ENCODE measurements at regions not wholly inside any gene's neighbourhood (a gene's known extent, or its start where the extent isn't known, plus 50 kb on each side); places are given as distances from the start of the nearest gene placed in this dataset.

- TF ChIP-seq RFX5 (IDR thresholded peaks at IDR 0.05; ENCODE audit: low read length) (no peak), CTCF (IDR thresholded peaks at IDR 0.05) (no peak), POLR2AphosphoS5 (IDR thresholded peaks at IDR 0.05; ENCODE audit: low read depth, low read length) (no peak), REST (IDR thresholded peaks at IDR 0.05; ENCODE audit: low read depth, low read length) (no peak)
Observed at GRCh38 chr12:46523446-46523845, 150.9 kb upstream of the SLC38A2 start.
